Heart right ventricle (tissue), 16 donors: ENCODE measurements at regions not wholly inside any gene's neighbourhood (a gene's known extent, or its start where the extent isn't known, plus 50 kb on each side); places are given as distances from the start of the nearest gene placed in this dataset.

Experiments
- ATAC-seq, 8 donors: fragments of 200-7000 bp; cut with Tn5 transposase; one replicate each; pipeline ENCODE4 v1.9.1; 2020; ENCODE audit warnings: mild to moderate bottlenecking in 8 of 8, moderate library complexity in 8 of 8, moderate number of reproducible peaks in 1 of 8
- DNase-seq, 2 donors: peaks; one replicate each; pipeline ENCODE4 v3.0.0-alpha.2; 2020
- H3K27ac ChIP-seq, 10 donors: fragments of 200-600 bp; sonication (generic) in 2 of 10; one replicate each; pipeline versions ENCODE4 v1.5.0 to v1.8.0; 2020 to 2022; ENCODE audit warnings: mild to moderate bottlenecking in 3 of 10
- H3K27me3 ChIP-seq, 7 donors: fragments of 200-600 bp; one replicate each; pipeline ENCODE4 v1.8.0; 2021 to 2022; ENCODE audit warnings: mild to moderate bottlenecking in 2 of 7
- H3K36me3 ChIP-seq, 9 donors: fragments of 200-600 bp; sonication (generic) in 1 of 9; one replicate each; pipeline versions ENCODE4 v1.5.0 to v1.8.0; 2020 to 2022; ENCODE audit warnings: mild to moderate bottlenecking in 2 of 9
- H3K4me1 ChIP-seq, 9 donors: fragments of 200-600 bp; sonication (generic) in 1 of 9; one replicate each; pipeline versions ENCODE4 v1.5.0 to v1.8.0; 2020 to 2022; ENCODE audit warnings: mild to moderate bottlenecking in 4 of 9
- H3K4me3 ChIP-seq, 10 donors: fragments of 200-600 bp; sonication (generic) in 2 of 10; one replicate each; pipeline versions ENCODE4 v1.5.0 to v1.8.0; 2020 to 2022; ENCODE audit warnings: mild to moderate bottlenecking in 7 of 10, moderate library complexity in 2 of 10
- H3K9me3 ChIP-seq, 11 donors: fragments of 200-600 bp in 10 of 11; sonication (generic) in 2 of 11; one replicate each; pipeline versions ENCODE4 v1.5.0 to v1.8.0; 2013 to 2022; ENCODE audit warnings: mild to moderate bottlenecking in 2 of 11, control low read depth in 1 of 11, moderate library complexity in 1 of 11
- WGBS, 2 donors: extraction: QIAGEN DNeasy Blood & Tissue Kit; methylation state at CpG; one replicate each; pipeline ENCODE4 v1.1.7; 2013; ENCODE audit warnings: inconsistent platforms in 1 of 2; 5-methylcytosine and 5-hydroxymethylcytosine counted together
- intact Hi-C, 10 donors: fragments of 100-400 bp; cut with DNase I; formaldehyde crosslinking; loops; one replicate each; pipeline versions ENCODE4 v1.11.1 to v1.14.2; 2022
- TF ChIP-seq, protein P1 (sequence below), 9 donors: fragments of 200-600 bp; sonication (generic) in 2 of 9; IDR thresholded peaks; one replicate each; pipeline versions ENCODE4 v1.5.0 to v1.8.0; 2021 to 2022; ENCODE audit warnings: antibody characterized with exemption in 9 of 9, mild to moderate bottlenecking in 5 of 9, moderate library complexity in 1 of 9
- donor health status: Arrhythmogenic right ventricular cardiomyopathy.
- donor health status: ischemic (EF 13 %, LVEDD 7.1; RV severe dilation, severe dysfunction).
- donor health status: healthy with polysubstance abuse.
- donor health status: DM: no; HTN: yes; CAD: no.
- donor health status: DM: no; HTN: no; CAD: no.
- donor health status: ischemic (EF 25% LVEDD 6.9; RV normal size, moderate dysfunction).
- donor health status: ischemic (EF 25% LVEDD 5.7; RV mildly dilated, moderate dysfunction).
- donor health status: healthy.
- donor health status: DM: yes; HTN: yes; CAD: no.
- donor health status: Ischemic cardiomyopathy.
- donor health status: ischemic (EF 35%, LVEDD 5.7; RV mildly dilated, moderate dysfunction).
- donor health status: nonischemic (EF 11% LVEDD 7.7; RV severe dilation, severe dysfunction).
- donor health status: DM: yes; HTN: yes; CAD: no.
- donor health status: PGD.
- donor health status: ischemic (EF 29% LVEDD 5.4; RV normal size, mild dysfunction).
- donor health status: nonischemic (EF 23%, LVEDD 6.1; RV moderate dilation, normal function).

- ATAC-seq (no peak), DNase-seq (no peak)
- no peaks in the 10 kb centered on the region for H3K36me3 ChIP-seq
- no peaks in the 10 kb centered on the region for H3K4me1 ChIP-seq
- H3K9me3 ChIP-seq: peaks cover 0 to 41% (median 18%) of the 10 kb centered on the region in 11 donors
- intact Hi-C loops: no loop called here
- H3K4me3 ChIP-seq: no peak overlapping the region
- H3K27me3 ChIP-seq: no peaks in the 10 kb centered on the region
- H3K27ac ChIP-seq: no peak overlapping the region
- TF ChIP-seq, protein P1, sequence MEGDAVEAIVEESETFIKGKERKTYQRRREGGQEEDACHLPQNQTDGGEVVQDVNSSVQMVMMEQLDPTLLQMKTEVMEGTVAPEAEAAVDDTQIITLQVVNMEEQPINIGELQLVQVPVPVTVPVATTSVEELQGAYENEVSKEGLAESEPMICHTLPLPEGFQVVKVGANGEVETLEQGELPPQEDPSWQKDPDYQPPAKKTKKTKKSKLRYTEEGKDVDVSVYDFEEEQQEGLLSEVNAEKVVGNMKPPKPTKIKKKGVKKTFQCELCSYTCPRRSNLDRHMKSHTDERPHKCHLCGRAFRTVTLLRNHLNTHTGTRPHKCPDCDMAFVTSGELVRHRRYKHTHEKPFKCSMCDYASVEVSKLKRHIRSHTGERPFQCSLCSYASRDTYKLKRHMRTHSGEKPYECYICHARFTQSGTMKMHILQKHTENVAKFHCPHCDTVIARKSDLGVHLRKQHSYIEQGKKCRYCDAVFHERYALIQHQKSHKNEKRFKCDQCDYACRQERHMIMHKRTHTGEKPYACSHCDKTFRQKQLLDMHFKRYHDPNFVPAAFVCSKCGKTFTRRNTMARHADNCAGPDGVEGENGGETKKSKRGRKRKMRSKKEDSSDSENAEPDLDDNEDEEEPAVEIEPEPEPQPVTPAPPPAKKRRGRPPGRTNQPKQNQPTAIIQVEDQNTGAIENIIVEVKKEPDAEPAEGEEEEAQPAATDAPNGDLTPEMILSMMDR (IDR thresholded peaks at IDR 0.05): no peak
- WGBS, 2 donors: 45 to 46% methylated on average over 2 of the region's 2 CpGs
These were observed 561.5 kb upstream of the CHORDC1 start for GRCh38 chr11:90784241-90784814.

GRCh38 chr11:90783111-90783510, 560.3 kb upstream of the CHORDC1 start:
- TF ChIP-seq, protein P1 (IDR thresholded peaks at IDR 0.05): no peak
- no peaks in the 10 kb centered on the region for H3K4me1 ChIP-seq
- no peaks in the 10 kb centered on the region for H3K27me3 ChIP-seq
- H3K4me3 ChIP-seq: no peak overlapping the region
- no peak for ATAC-seq
- WGBS, 2 donors: 79 to 86% methylated on average over 3 of the region's 3 CpGs
- H3K36me3 ChIP-seq: no peaks in the 10 kb centered on the region
- no peak for DNase-seq
- H3K27ac ChIP-seq: no peak overlapping the region
- H3K9me3 ChIP-seq: peaks cover 0 to 29% (median 11%) of the 10 kb centered on the region in 11 donors
- intact Hi-C loops: no loop called here

DNA sequence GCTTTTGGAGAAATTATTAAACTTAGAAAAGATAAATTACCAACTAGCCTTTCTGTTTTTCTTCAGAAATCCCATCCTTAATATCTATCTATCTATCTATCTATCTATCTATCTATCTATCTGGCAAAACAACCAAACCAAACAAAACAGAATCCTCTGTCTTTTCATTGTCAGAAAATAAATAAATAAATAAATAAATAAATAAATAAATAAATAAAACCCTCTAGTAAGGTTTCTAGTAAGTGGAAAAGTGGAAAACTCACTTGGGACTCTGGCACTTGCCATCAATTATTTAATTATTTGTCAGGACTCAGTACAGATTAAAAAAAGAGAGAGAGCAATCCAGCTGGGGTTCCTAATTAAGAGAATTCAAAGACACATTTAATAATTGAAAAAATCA, 556.2 kb upstream of the CHORDC1 start:
- intact Hi-C loops: no loop called here
- no peaks in the 10 kb centered on the region for H3K27me3 ChIP-seq
- DNase-seq (no peak), ATAC-seq (no peak)
- no peak overlapping the region for H3K4me3 ChIP-seq
- peaks cover 0 to 14% (median 0%) of the 10 kb centered on the region in 11 donors for H3K9me3 ChIP-seq
- H3K36me3 ChIP-seq: no peaks in the 10 kb centered on the region
- no peak overlapping the region for H3K27ac ChIP-seq
- TF ChIP-seq, protein P1 (IDR thresholded peaks at IDR 0.05): no peak
- H3K4me1 ChIP-seq: no peaks in the 10 kb centered on the region

DNA sequence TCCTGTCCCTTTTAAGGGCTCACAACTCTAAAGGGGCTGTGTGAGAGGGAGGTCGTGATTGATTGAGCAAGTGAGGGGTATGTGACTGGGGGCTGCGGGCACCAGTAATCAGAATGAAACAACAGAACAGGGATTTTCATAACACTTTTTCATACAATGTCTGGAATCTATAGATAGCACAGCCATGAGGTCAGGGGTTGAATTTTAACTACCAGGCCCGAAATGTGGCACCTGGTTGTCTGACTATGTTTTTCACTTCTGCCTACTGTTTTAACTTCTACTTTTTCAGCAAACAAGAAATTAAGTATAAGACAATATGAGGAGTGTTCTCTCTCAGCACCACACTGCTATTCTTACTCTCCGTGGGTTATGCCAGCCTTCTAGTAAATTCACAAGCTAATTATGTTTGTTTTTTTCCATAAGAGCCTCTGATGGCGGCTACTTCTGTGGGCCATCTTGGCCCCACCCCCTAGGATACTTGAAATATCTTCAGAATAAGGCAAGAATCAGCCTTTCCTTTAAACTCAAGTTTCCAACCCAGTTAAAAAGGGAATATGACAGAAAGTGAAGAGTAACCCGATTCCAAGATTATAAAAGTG, 552.8 kb upstream of the CHORDC1 start:
- intact Hi-C loops: no loop called here
- no peak for ATAC-seq
- DNase-seq: no peak
- Histone ChIP-seq H3K27ac (no peak overlapping the region), H3K27me3 (no peaks in the 10 kb centered on the region), H3K36me3 (no peaks in the 10 kb centered on the region), H3K9me3 (peaks cover 0 to 19% (median 0%) of the 10 kb centered on the region in 11 donors), H3K4me1 (no peaks in the 10 kb centered on the region), H3K4me3 (no peak overlapping the region)
- 83 to 87% methylated on average over 6 of the region's 6 CpGs for WGBS, 2 donors
- TF ChIP-seq, protein P1 (IDR thresholded peaks at IDR 0.05): no peak
